GM21786 (cell line): ENCODE measurements at regions not wholly inside any gene's neighbourhood (a gene's known extent, or its start where the extent isn't known, plus 50 kb on each side); places are given as distances from the start of the nearest gene placed in this dataset.

Experiments used
- ATAC-seq: cut with Tn5 transposase; IDR thresholded peaks from one replicate; pipeline ENCODE4 v1.9.1; 2021; ENCODE audit not compliant: unreplicated experiment

DNA sequence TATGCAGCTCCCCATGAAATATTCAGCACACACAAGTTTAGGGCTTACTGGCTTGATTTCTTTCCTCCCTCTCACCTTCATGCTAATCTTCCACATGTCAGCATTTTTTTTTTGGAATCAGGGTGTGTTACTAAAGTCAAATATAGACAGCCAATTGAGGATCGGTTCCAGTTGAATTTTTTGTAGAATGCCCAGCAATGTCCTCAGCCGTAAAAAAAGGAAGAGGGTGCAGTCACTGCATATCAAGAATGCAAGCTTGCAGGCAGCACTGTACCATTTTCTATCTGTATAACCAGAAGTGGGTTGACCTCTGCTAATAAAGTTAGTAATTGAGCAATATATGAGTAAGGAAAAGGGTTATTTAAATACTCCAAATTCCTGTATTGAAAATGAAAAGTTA lies 51.4 kb upstream of the CHMP2B start:
- no peak for ATAC-seq

- ATAC-seq: no peak
Measured at GRCh38 chr3:87173776-87174175, 53.3 kb upstream of the CHMP2B start.

DNA sequence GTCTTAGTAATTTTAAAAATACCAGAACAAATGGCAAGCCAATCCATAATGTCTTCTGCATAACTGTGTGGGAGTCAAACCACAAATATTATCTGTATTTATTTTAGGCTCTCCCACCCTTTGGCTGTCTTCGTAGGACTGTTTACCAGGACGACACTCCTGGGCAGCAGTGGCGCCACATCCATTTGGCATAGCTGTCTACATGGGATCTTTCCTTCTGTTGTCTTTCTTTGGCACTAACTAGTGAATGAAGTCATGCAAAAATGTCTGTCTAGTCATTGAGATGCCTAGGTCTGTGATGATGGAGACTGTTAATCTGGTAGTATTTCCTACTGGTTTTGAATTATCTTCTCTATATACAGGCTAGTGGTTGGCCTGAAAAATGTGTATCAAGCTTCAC lies 54.0 kb upstream of the CHMP2B start:
- no peak for ATAC-seq

DNA sequence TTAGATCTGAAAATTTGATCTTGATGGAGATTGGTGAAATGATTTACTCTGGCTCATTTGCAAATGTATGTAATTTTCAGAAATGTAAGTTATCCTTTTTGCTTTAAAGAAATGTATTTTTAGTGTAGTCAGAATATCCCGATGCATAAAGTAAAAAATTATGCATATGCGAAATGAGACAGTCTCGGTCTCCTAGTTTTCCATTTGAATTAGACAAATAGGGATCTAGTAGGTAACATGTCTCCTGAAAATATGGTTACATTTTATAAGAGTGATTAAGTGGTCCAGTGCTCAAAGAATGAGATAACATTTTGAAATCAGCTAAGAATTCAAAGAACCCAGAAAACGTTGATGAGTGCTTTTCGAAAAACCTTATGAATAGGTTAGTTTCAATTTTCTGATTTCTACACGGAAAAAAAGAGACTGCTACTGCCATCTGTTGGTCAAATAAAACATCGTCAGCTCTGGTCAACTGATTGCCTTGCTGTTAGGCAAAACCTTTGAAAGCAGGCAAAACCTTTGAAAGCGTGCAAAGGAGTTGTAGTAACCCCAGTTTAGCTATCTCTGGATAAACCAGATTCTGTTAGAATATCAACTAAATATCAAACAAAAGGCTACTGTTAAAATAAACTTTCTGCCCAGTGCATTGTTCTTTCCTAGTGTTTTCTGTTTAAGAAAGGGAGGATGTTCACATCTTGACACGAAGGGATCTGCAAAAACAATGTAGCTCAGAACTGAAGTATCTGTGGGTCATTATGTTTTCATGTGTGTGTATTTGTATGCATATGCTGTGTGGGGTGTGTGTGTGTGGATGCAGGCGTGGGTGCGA lies 59.3 kb upstream of the CHMP2B start:
- peak; percentile 96 for ATAC-seq

DNA sequence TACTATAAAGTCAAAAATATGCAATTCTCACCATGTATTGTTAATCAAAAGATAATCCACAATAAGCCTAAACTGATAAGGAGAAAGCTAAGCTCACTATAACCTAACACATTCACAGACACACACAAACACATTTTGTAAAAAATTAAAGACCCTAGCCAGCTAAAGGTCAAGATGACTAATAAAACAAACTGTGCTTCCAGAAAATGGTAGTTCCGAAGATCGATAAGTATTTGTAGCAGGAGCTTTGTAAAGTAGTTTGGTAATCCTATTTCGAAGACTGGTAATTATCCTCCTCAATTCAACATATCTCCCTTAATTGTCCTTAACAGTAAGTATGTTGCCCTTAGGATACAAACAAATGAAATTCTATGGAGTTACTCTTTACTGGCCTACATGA lies 62.9 kb upstream of the CHMP2B start:
- no peak for ATAC-seq

GRCh38 chr3:87161851-87162250 lies 65.3 kb upstream of the CHMP2B start:
- ATAC-seq: no peak

DNA sequence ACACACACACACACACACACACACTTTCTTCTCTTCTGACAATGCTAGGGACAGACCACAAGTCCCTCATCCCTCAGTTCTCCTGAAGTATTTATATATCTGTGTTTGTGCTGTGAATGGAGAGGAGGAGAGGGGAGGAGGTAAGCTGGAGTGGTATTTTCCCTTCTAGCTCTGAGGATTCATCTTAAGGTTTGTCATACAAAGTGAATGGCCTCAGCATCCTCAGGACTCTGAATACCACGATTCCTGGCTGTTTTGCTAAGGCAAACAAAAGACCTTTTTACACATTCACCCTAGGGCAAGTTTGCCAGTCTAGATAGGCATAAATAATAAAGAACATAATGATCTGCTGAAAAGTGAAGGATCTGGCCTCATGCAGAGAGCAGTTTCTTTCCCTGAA lies 65.7 kb upstream of the CHMP2B start:
- ATAC-seq: no peak

GRCh38 chr3:87161013-87161412 lies 66.1 kb upstream of the CHMP2B start:
- no peak for ATAC-seq

DNA sequence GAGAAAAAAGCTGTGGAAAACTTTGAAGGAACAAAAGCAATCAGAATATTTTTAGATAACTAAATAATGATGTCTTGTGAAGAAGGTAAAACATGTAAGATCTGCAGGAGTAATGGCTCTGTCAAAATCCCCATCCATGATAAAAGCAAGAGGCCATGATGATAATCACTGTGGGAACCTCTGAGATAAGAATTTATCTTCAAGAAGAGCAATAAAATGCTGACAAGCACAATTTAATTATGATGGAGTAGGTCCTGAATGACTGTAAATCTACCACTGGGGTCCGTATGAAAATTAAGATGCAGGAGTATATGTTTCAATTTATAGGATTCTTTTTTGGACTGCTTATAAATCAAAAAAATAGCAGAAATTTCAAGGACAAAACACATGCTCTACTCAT lies 68.3 kb upstream of the CHMP2B start:
- ATAC-seq: no peak

DNA sequence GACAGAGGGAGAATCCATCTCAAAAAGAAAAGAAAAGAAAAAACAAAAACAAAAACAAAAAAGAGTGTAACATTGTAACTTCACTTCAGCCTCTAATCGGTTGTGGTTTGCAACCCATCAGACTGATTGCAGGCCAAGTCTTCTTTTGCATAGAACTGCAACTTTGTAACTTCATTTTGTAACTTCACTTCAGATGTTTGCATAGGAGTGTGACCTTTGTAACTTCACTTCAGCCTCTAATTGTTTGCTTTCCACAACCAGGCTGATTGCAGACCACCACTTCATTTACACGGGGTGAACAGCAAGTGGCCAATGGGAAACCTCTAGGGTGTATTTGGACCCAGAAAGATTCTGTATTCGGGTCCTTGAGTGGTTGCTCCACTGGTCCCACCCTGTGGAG lies 79.1 kb upstream of the CHMP2B start:
- ATAC-seq: no peak

- ATAC-seq: no peak
Measured at GRCh38 chr3:87147562-87147961, 79.5 kb upstream of the CHMP2B start.

- peak; percentile 87 for ATAC-seq
Measured at GRCh38 chr3:87145553-87145952, 81.6 kb upstream of the CHMP2B start.

GRCh38 chr3:87136066-87136596 lies 91.0 kb upstream of the CHMP2B start:
- ATAC-seq: no peak

- ATAC-seq: no peak
Measured at GRCh38 chr3:87135412-87135811, 91.7 kb upstream of the CHMP2B start.

GRCh38 chr3:87132801-87133200 lies 94.3 kb upstream of the CHMP2B start:
- ATAC-seq: no peak

- ATAC-seq: no peak
Measured at GRCh38 chr3:87128006-87128405, 99.1 kb upstream of the CHMP2B start.

DNA sequence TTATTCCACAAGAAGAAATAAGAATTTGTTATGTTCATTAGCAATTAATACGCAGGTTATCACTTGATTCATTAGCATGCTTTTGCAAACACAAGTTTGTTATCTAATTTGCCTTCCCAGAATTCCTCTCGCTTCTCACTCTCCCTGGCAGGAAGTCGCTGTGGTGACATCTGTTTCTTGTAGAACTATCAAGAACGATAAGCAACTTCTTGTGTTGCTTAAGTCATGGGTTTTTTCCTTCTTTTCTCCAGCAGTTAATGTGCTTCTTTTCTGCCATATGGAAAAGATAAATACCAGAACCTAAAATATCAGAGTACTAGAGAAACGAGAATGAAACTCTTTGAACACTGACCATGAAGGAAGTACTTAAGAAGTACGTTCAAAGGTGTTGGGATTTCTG lies 99.8 kb upstream of the CHMP2B start:
- ATAC-seq: no peak

DNA sequence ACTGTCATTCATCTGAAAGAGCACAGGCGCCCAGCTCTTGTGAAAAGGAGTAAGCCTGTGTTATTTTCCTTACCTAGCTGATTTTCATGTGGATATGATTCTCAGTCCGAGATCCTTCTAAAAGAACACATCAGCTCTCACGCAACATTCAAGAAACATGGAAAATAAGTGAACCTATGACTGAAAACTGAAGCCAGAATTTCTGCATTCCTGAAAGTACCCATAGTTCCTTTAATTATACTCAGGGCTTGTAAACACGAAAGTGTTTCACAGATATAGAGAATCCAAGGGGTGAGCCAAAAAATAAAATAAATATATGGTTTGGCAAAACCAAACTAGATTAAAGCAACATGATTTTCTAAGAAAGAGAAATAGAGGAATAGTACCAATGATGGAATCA lies 100.8 kb upstream of the CHMP2B start:
- ATAC-seq: no peak

DNA sequence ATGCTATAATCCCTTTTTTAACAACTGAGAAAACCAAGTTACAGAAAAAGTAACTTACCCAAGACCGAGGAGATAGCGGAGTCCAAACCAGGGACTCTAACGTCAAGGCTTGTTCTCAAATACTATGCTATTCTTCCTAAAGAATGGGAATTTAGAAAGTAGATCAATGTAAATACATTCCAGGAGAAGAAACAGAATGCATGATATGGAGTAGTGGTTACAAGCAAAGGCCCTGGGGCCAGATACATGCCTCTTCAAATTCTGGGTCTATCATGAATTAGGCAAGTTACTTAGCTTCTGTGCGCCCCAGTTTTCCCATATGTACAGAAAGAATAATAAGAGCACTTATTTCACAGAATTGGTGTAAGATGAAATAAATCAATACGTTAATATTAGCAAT lies 102.0 kb upstream of the CHMP2B start:
- ATAC-seq: no peak

DNA sequence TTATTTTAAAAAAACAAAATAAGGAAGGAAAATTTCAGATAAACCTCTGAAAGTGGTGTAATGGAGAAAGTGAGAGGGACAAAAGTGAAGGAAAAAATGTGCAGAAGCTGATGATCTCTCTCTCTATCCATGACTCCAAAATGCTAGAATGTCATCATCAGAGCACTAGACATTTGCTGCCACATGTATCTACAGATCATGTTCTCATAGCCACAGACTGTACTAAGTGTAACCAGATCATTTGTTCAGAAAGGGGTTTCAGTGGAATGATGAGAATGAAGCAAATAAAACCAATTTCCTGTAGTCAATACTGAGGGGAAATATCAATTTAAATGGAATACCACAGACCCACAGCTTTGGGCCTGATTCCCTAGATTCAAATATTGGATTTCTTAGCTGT lies 104.3 kb upstream of the CHMP2B start:
- ATAC-seq: no peak

GRCh38 chr3:87121856-87122255 lies 105.3 kb upstream of the CHMP2B start:
- no peak for ATAC-seq

GRCh38 chr3:87120881-87121280 lies 106.2 kb upstream of the CHMP2B start:
- ATAC-seq: no peak

GRCh38 chr3:87120236-87120635 lies 106.9 kb upstream of the CHMP2B start:
- ATAC-seq: no peak
